Mucosa of stomach (tissue), 1 donor: ENCODE measurements at regions not wholly inside any gene's neighbourhood (a gene's known extent, or its start where the extent isn't known, plus 50 kb on each side); places are given as distances from the start of the nearest gene placed in this dataset.

ENCODE experiments used
- H3K27me3 ChIP-seq: one replicate; pipeline ENCODE4 v1.7.0; 2013; ENCODE audit warnings: mild to moderate bottlenecking, low read length; ENCODE audit not compliant: control insufficient read depth, insufficient read depth
- H3K36me3 ChIP-seq: one replicate; pipeline ENCODE4 v1.7.0; 2013; ENCODE audit warnings: low read length; ENCODE audit not compliant: control insufficient read depth, insufficient read depth
- H3K4me1 ChIP-seq: one replicate; pipeline ENCODE4 v1.7.0; 2013; ENCODE audit warnings: mild to moderate bottlenecking, low read length; ENCODE audit not compliant: control insufficient read depth, insufficient read depth
- H3K4me3 ChIP-seq: one replicate; pipeline ENCODE4 v1.7.0; 2013; ENCODE audit warnings: low read length
- H3K9ac ChIP-seq: one replicate; pipeline ENCODE4 v1.7.0; 2013; ENCODE audit warnings: mild to moderate bottlenecking, low read length, moderate library complexity
- H3K9me3 ChIP-seq: one replicate; pipeline ENCODE4 v1.7.0; 2013; ENCODE audit warnings: mild to moderate bottlenecking, low read length, moderate library complexity; ENCODE audit not compliant: control insufficient read depth
- donor health status: Pancreatic carcinoma.

GRCh38 chr1:229028544-229028943, 242.4 kb upstream of the RAB4A start:
- H3K9me3 ChIP-seq = no peaks in the 10 kb centered on the region
- H3K4me1 ChIP-seq = no peaks in the 10 kb centered on the region
- no peaks in the 10 kb centered on the region for H3K27me3 ChIP-seq
- no peaks in the 10 kb centered on the region for H3K36me3 ChIP-seq
- H3K9ac ChIP-seq = no peak overlapping the region
- no peak overlapping the region for H3K4me3 ChIP-seq

GRCh38 chr1:229028987-229029878, 241.7 kb upstream of the RAB4A start:
- Histone ChIP-seq H3K27me3 (no peaks in the 10 kb centered on the region), H3K4me1 (no peaks in the 10 kb centered on the region), H3K36me3 (no peaks in the 10 kb centered on the region), H3K4me3 (no peak overlapping the region), H3K9ac (no peak overlapping the region), H3K9me3 (no peaks in the 10 kb centered on the region)

- no peaks in the 10 kb centered on the region for H3K27me3 ChIP-seq
- no peak overlapping the region for H3K4me3 ChIP-seq
- no peaks in the 10 kb centered on the region for H3K4me1 ChIP-seq
- no peaks in the 10 kb centered on the region for H3K9me3 ChIP-seq
- no peak overlapping the region for H3K9ac ChIP-seq
- H3K36me3 ChIP-seq = no peaks in the 10 kb centered on the region
These were observed 241.1 kb upstream of the RAB4A start for GRCh38 chr1:229029879-229030235.

- Histone ChIP-seq H3K27me3 (no peaks in the 10 kb centered on the region), H3K4me3 (no peak overlapping the region), H3K9ac (no peak overlapping the region), H3K36me3 (no peaks in the 10 kb centered on the region), H3K4me1 (peaks cover 2% of the 10 kb centered on the region), H3K9me3 (no peaks in the 10 kb centered on the region)
These were observed 240.3 kb upstream of the RAB4A start for GRCh38 chr1:229030630-229031029.

- Histone ChIP-seq H3K27me3 (no peaks in the 10 kb centered on the region), H3K36me3 (no peaks in the 10 kb centered on the region), H3K9ac (no peak overlapping the region), H3K9me3 (no peaks in the 10 kb centered on the region), H3K4me1 (peaks cover 3% of the 10 kb centered on the region), H3K4me3 (no peak overlapping the region)
These were observed 239.8 kb upstream of the RAB4A start for GRCh38 chr1:229031061-229031460.

GRCh38 chr1:229031481-229032341, 239.2 kb upstream of the RAB4A start:
- Histone ChIP-seq H3K9ac (no peak overlapping the region), H3K4me3 (no peak overlapping the region), H3K27me3 (no peaks in the 10 kb centered on the region), H3K4me1 (peaks cover 3% of the 10 kb centered on the region), H3K36me3 (no peaks in the 10 kb centered on the region), H3K9me3 (no peaks in the 10 kb centered on the region)

- Histone ChIP-seq H3K9ac (no peak overlapping the region), H3K4me3 (no peak overlapping the region), H3K36me3 (no peaks in the 10 kb centered on the region), H3K9me3 (no peaks in the 10 kb centered on the region), H3K27me3 (no peaks in the 10 kb centered on the region), H3K4me1 (peaks cover 3% of the 10 kb centered on the region)
These were observed 238.5 kb upstream of the RAB4A start for GRCh38 chr1:229032375-229032774.

GRCh38 chr1:229033480-229033879, 237.4 kb upstream of the RAB4A start:
- H3K27me3 ChIP-seq = no peaks in the 10 kb centered on the region
- peaks cover 3% of the 10 kb centered on the region for H3K4me1 ChIP-seq
- H3K9ac ChIP-seq = no peak overlapping the region
- H3K9me3 ChIP-seq = no peaks in the 10 kb centered on the region
- H3K4me3 ChIP-seq = no peak overlapping the region
- no peaks in the 10 kb centered on the region for H3K36me3 ChIP-seq

GRCh38 chr1:229034342-229034741, 236.6 kb upstream of the RAB4A start:
- Histone ChIP-seq H3K27me3 (no peaks in the 10 kb centered on the region), H3K4me1 (peaks cover 3% of the 10 kb centered on the region), H3K9ac (no peak overlapping the region), H3K36me3 (no peaks in the 10 kb centered on the region), H3K9me3 (no peaks in the 10 kb centered on the region), H3K4me3 (no peak overlapping the region)

GRCh38 chr1:229035054-229035747, 235.7 kb upstream of the RAB4A start:
- Histone ChIP-seq H3K9me3 (no peaks in the 10 kb centered on the region), H3K4me3 (no peak overlapping the region), H3K27me3 (no peaks in the 10 kb centered on the region), H3K9ac (no peak overlapping the region), H3K4me1 (peaks cover 3% of the 10 kb centered on the region), H3K36me3 (no peaks in the 10 kb centered on the region)

- H3K4me3 ChIP-seq = no peak overlapping the region
- H3K9me3 ChIP-seq = no peaks in the 10 kb centered on the region
- H3K36me3 ChIP-seq = no peaks in the 10 kb centered on the region
- peaks cover 3% of the 10 kb centered on the region for H3K4me1 ChIP-seq
- no peaks in the 10 kb centered on the region for H3K27me3 ChIP-seq
- H3K9ac ChIP-seq = no peak overlapping the region
These were observed 235.2 kb upstream of the RAB4A start for GRCh38 chr1:229035748-229036082.
